GM23338 (cell line): ENCODE measurements at regions not wholly inside any gene's neighbourhood (a gene's known extent, or its start where the extent isn't known, plus 50 kb on each side); places are given as distances from the start of the nearest gene placed in this dataset.

Experiments used
- CREB1 ChIP-seq: fragments of 250-450 bp; sonication (Bioruptor Pico); IDR thresholded peaks from 2 replicates; pipeline ENCODE4 v1.5.0; 2020; ENCODE audit warnings: low read depth, mild to moderate bottlenecking, moderate library complexity
- CTCF ChIP-seq, 2 experiments: fragments of 200-600 bp in 1 of 2; sonication (generic) in 1 of 2; conservative IDR thresholded peaks; 2 replicates each; pipeline versions ENCODE4 v1.5.1 to v1.6.1; 2016 to 2017; ENCODE audit warnings: antibody characterized with exemption in 2 of 2, low read depth in 2 of 2, mild to moderate bottlenecking in 2 of 2, moderate library complexity in 1 of 2
- EZH2 ChIP-seq: fragments of 200-600 bp; sonication (generic); IDR thresholded peaks from one replicate; pipeline ENCODE4 v1.8.0; 2017; ENCODE audit warnings: antibody characterized with exemption, mild to moderate bottlenecking, low read depth; ENCODE audit not compliant: unreplicated experiment
- EZH2phosphoT487 ChIP-seq: fragments of 200-600 bp; sonication (generic); IDR thresholded peaks from one replicate; pipeline ENCODE4 v1.8.1; 2018; ENCODE audit warnings: antibody characterized with exemption; ENCODE audit not compliant: unreplicated experiment
- JUNB ChIP-seq: IDR thresholded peaks from one replicate; pipeline ENCODE4 v1.6.1; 2016; ENCODE audit warnings: antibody characterized with exemption; ENCODE audit not compliant: unreplicated experiment
- POLR2AphosphoS5 ChIP-seq: IDR thresholded peaks from 2 replicates; pipeline ENCODE4 v1.6.1; 2016; ENCODE audit warnings: antibody characterized with exemption, low read depth
- TF ChIP-seq, protein P1 (sequence below): IDR thresholded peaks from one replicate; pipeline ENCODE4 v1.6.1; 2018; ENCODE audit warnings: antibody characterized with exemption; ENCODE audit not compliant: unreplicated experiment

DNA sequence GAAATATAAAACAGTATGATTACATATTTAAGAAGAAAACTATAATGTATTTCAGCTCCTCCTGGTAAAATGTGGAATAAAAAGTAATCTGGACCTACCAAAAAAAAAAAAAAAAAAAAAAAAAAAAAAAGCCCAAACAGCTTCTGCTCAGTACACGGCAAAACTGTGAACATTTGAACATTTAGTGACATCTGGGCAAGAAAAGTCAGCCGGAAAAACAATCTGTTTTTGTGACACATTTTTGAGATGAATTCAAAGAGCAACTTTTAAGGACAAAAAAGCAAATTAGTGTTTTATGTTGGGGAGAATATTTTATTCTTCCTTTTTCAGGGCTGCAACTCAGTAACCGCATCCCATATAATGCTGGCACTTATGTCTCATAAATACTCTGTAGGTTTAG, 649.7 kb upstream of the KCNMB2 start:
- TF ChIP-seq CTCF (conservative IDR thresholded peaks at IDR 0.05; ENCODE audit: low read depth in 2 of 2), result no peak
- TF ChIP-seq POLR2AphosphoS5, result no peak
- TF ChIP-seq EZH2, result no peak
- TF ChIP-seq, protein P1, sequence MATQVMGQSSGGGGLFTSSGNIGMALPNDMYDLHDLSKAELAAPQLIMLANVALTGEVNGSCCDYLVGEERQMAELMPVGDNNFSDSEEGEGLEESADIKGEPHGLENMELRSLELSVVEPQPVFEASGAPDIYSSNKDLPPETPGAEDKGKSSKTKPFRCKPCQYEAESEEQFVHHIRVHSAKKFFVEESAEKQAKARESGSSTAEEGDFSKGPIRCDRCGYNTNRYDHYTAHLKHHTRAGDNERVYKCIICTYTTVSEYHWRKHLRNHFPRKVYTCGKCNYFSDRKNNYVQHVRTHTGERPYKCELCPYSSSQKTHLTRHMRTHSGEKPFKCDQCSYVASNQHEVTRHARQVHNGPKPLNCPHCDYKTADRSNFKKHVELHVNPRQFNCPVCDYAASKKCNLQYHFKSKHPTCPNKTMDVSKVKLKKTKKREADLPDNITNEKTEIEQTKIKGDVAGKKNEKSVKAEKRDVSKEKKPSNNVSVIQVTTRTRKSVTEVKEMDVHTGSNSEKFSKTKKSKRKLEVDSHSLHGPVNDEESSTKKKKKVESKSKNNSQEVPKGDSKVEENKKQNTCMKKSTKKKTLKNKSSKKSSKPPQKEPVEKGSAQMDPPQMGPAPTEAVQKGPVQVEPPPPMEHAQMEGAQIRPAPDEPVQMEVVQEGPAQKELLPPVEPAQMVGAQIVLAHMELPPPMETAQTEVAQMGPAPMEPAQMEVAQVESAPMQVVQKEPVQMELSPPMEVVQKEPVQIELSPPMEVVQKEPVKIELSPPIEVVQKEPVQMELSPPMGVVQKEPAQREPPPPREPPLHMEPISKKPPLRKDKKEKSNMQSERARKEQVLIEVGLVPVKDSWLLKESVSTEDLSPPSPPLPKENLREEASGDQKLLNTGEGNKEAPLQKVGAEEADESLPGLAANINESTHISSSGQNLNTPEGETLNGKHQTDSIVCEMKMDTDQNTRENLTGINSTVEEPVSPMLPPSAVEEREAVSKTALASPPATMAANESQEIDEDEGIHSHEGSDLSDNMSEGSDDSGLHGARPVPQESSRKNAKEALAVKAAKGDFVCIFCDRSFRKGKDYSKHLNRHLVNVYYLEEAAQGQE, result no peak
- no peak for TF ChIP-seq JUNB
- no peak for TF ChIP-seq EZH2phosphoT487
- no peak for TF ChIP-seq CREB1 (CRISPR knock-in tag)
